GM18520 (cell line): ENCODE measurements at regions not wholly inside any gene's neighbourhood (a gene's known extent, or its start where the extent isn't known, plus 50 kb on each side); places are given as distances from the start of the nearest gene placed in this dataset.

Experiments
- ATAC-seq: cut with Tn5 transposase; IDR thresholded peaks from one replicate; pipeline ENCODE4 v1.9.1; 2021; ENCODE audit not compliant: unreplicated experiment

- no peak for ATAC-seq
Measured at GRCh38 chr3:152516216-152516615, 247.5 kb downstream of the MBNL1 start.

- no peak for ATAC-seq
Measured at GRCh38 chr3:152517502-152517901, 248.8 kb downstream of the MBNL1 start.

- ATAC-seq, result no peak
Measured at GRCh38 chr3:152518346-152518745, 249.6 kb downstream of the MBNL1 start.

GRCh38 chr3:152519376-152519775 is 250.6 kb downstream of the MBNL1 start:
- ATAC-seq, result peak; percentile 52

- ATAC-seq, result no peak
Measured at GRCh38 chr3:152522036-152522435, 253.3 kb downstream of the MBNL1 start.

GRCh38 chr3:152524198-152525140 is 255.7 kb downstream of the MBNL1 start:
- no peak for ATAC-seq

- ATAC-seq, result no peak
Measured at GRCh38 chr3:152531717-152532116, 263.0 kb downstream of the MBNL1 start.

GRCh38 chr3:152538518-152538917 is 269.8 kb downstream of the MBNL1 start:
- no peak for ATAC-seq

GRCh38 chr3:152539191-152539764 is 270.5 kb downstream of the MBNL1 start:
- no peak for ATAC-seq

GRCh38 chr3:152540120-152540519 is 271.4 kb downstream of the MBNL1 start:
- ATAC-seq, result no peak

GRCh38 chr3:152547153-152547552 is 278.4 kb downstream of the MBNL1 start:
- no peak for ATAC-seq

GRCh38 chr3:152549263-152549662 is 280.5 kb downstream of the MBNL1 start:
- no peak for ATAC-seq

GRCh38 chr3:152550284-152550683 is 281.6 kb downstream of the MBNL1 start:
- ATAC-seq, result peak; percentile 77

- ATAC-seq, result no peak
Measured at GRCh38 chr3:152554980-152555379, 280.0 kb upstream of the P2RY1 start.

GRCh38 chr3:152555666-152556291 is 279.2 kb upstream of the P2RY1 start:
- ATAC-seq, result no peak

GRCh38 chr3:152556731-152557254 is 278.1 kb upstream of the P2RY1 start:
- no peak for ATAC-seq

GRCh38 chr3:152557302-152557999 is 277.5 kb upstream of the P2RY1 start:
- no peak for ATAC-seq

- no peak for ATAC-seq
Measured at GRCh38 chr3:152558386-152558785, 276.5 kb upstream of the P2RY1 start.

- no peak for ATAC-seq
Measured at GRCh38 chr3:152559246-152559645, 275.7 kb upstream of the P2RY1 start.

GRCh38 chr3:152564459-152564858 is 270.5 kb upstream of the P2RY1 start:
- no peak for ATAC-seq

- no peak for ATAC-seq
Measured at GRCh38 chr3:152574461-152575079, 260.4 kb upstream of the P2RY1 start.
